ENCODE measurements at regions not wholly inside any gene's neighbourhood (a gene's known extent, or its start where the extent isn't known, plus 50 kb on each side); places are given as distances from the start of the nearest gene placed in this dataset.

DNA sequence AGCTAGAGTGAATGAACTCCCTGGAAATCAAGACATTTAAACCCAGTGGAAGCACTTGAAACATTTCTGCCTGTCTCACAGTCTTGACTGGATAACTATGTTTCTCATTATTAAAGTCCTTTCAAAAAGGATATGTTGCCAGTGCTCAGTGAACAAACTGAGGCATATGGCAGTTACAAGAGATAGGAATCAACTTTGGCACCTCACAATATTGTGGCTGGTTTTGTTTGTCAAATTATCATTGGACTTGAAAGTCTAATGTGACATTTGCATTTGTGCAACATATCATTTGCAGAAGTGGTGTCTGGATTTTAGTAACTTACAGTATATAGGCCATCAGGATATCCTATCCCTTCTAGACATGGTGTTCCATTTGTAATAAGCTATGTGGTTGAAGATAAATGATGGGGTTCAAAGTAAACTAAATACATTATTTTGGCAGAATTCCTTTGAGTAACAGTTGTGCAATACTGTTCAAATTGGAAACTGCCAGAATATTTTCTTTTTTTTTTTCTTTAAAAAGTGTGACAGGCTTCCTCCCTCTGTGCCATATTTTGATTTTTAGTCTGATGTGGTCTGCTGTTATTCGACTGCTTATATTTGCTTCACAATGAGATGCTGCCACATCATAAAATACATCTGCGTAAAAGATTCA, 927.7 kb downstream of the FLRT2 start:
- Histone ChIP-seq H3F3A (ENCODE audit: control insufficient read depth, insufficient read depth) (no peaks in the 10 kb centered on the region), H3K27me3 (ENCODE audit: control insufficient read depth, low read length) (no peaks in the 10 kb centered on the region), H3K4me3 (ENCODE audit: low read length) (no peak overlapping the region), H3K36me3 (ENCODE audit: control insufficient read depth, low read length) (no peaks in the 10 kb centered on the region), H3K4me2 (ENCODE audit: low read length) (no peak overlapping the region), H3K79me2 (ENCODE audit: control insufficient read depth, low read length) (no peaks in the 10 kb centered on the region), H4K20me1 (ENCODE audit: control insufficient read depth, insufficient read depth, low read depth, low read length) (no peaks in the 10 kb centered on the region), H3K9me3 (ENCODE audit: control insufficient read depth, insufficient read depth, low read length) (no peaks in the 10 kb centered on the region), H3K9me2 (replicated peaks; ENCODE audit: control insufficient read depth, low read length) (no peaks in the 10 kb centered on the region), H3K4me1 (ENCODE audit: control insufficient read depth, low read length) (no peaks in the 10 kb centered on the region), H3K27ac (ENCODE audit: low read depth, low read length) (no peak overlapping the region)
- TF ChIP-seq, protein P1, sequence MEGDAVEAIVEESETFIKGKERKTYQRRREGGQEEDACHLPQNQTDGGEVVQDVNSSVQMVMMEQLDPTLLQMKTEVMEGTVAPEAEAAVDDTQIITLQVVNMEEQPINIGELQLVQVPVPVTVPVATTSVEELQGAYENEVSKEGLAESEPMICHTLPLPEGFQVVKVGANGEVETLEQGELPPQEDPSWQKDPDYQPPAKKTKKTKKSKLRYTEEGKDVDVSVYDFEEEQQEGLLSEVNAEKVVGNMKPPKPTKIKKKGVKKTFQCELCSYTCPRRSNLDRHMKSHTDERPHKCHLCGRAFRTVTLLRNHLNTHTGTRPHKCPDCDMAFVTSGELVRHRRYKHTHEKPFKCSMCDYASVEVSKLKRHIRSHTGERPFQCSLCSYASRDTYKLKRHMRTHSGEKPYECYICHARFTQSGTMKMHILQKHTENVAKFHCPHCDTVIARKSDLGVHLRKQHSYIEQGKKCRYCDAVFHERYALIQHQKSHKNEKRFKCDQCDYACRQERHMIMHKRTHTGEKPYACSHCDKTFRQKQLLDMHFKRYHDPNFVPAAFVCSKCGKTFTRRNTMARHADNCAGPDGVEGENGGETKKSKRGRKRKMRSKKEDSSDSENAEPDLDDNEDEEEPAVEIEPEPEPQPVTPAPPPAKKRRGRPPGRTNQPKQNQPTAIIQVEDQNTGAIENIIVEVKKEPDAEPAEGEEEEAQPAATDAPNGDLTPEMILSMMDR (IDR thresholded peaks at IDR 0.05; ENCODE audit: low read depth, low read length, poor library complexity, severe bottlenecking) = no peak
- no peak for TF ChIP-seq EZH2phosphoT487 (IDR thresholded peaks at IDR 0.05; ENCODE audit: borderline replicate concordance, low read length)

DNA sequence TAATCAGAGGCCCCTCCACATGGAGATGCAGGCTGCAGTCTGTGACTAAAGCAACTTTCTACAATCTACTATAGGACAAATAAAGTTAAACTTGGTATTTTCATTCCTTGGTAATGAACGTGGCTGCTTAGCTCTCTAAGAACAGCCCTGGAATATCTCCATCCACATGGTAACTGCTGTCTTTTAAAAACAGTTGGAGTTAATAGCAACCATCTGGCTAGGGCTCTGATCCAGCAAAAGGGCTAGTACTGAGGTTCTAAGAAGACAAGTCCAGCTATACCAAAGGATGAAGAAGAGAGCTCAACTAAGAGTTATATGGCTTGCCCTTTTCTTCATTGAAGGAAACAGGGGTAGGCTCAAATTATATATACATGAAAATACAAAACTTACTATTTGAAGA, 920.1 kb downstream of the FLRT2 start:
- Histone ChIP-seq H3K27ac (ENCODE audit: low read depth, low read length) (no peak overlapping the region), H3F3A (ENCODE audit: control insufficient read depth, insufficient read depth) (no peaks in the 10 kb centered on the region), H3K4me1 (ENCODE audit: control insufficient read depth, low read length) (no peaks in the 10 kb centered on the region), H3K9me3 (ENCODE audit: control insufficient read depth, insufficient read depth, low read length) (no peaks in the 10 kb centered on the region), H3K36me3 (ENCODE audit: control insufficient read depth, low read length) (no peaks in the 10 kb centered on the region), H3K79me2 (ENCODE audit: control insufficient read depth, low read length) (no peaks in the 10 kb centered on the region), H3K27me3 (ENCODE audit: control insufficient read depth, low read length) (no peaks in the 10 kb centered on the region), H4K20me1 (ENCODE audit: control insufficient read depth, insufficient read depth, low read depth, low read length) (no peaks in the 10 kb centered on the region), H3K9me2 (replicated peaks; ENCODE audit: control insufficient read depth, low read length) (no peaks in the 10 kb centered on the region), H3K4me2 (ENCODE audit: low read length) (no peak overlapping the region), H3K4me3 (ENCODE audit: low read length) (no peak overlapping the region)
- TF ChIP-seq, protein P1 (IDR thresholded peaks at IDR 0.05; ENCODE audit: low read depth, low read length, poor library complexity, severe bottlenecking) = no peak
- no peak for TF ChIP-seq EZH2phosphoT487 (IDR thresholded peaks at IDR 0.05; ENCODE audit: borderline replicate concordance, low read length)

DNA sequence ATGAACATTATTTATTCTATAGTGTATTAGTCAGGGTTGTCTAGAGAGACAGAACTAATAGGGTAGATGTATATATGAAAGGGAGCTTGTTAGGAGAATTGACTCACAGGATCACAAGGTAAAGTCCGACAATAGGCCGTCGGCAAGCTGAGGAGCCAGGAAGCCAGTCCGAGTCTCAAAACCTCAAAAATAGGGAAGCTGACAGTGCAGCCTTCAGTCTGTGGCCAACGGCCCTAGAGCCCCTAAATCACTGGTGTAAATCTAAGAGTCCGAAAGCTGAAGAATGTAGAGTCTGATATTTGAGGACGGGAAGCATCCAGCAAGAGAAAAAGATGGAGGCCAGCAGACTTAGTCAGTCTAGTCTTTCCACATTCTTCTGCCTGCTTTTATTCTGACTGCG, 912.2 kb downstream of the FLRT2 start:
- TF ChIP-seq, protein P1 (IDR thresholded peaks at IDR 0.05; ENCODE audit: low read depth, low read length, poor library complexity, severe bottlenecking) = no peak
- no peak for TF ChIP-seq EZH2phosphoT487 (IDR thresholded peaks at IDR 0.05; ENCODE audit: borderline replicate concordance, low read length)
- H3K36me3 ChIP-seq (ENCODE audit: control insufficient read depth, low read length) = no peaks in the 10 kb centered on the region
- H3K27me3 ChIP-seq (ENCODE audit: control insufficient read depth, low read length) = no peaks in the 10 kb centered on the region
- H3K4me3 ChIP-seq (ENCODE audit: low read length) = no peak overlapping the region
- no peaks in the 10 kb centered on the region for H3F3A ChIP-seq (ENCODE audit: control insufficient read depth, insufficient read depth)
- no peaks in the 10 kb centered on the region for H3K79me2 ChIP-seq (ENCODE audit: control insufficient read depth, low read length)
- H4K20me1 ChIP-seq (ENCODE audit: control insufficient read depth, insufficient read depth, low read depth, low read length) = no peaks in the 10 kb centered on the region
- no peaks in the 10 kb centered on the region for H3K9me3 ChIP-seq (ENCODE audit: control insufficient read depth, insufficient read depth, low read length)
- no peaks in the 10 kb centered on the region for H3K4me1 ChIP-seq (ENCODE audit: control insufficient read depth, low read length)
- H3K27ac ChIP-seq (ENCODE audit: low read depth, low read length) = no peak overlapping the region
- H3K9me2 ChIP-seq (replicated peaks; ENCODE audit: control insufficient read depth, low read length) = no peaks in the 10 kb centered on the region
- H3K4me2 ChIP-seq (ENCODE audit: low read length) = no peak overlapping the region
